ENCODE measurements at regions not wholly inside any gene's neighbourhood (a gene's known extent, or its start where the extent isn't known, plus 50 kb on each side); places are given as distances from the start of the nearest gene placed in this dataset.

DNA sequence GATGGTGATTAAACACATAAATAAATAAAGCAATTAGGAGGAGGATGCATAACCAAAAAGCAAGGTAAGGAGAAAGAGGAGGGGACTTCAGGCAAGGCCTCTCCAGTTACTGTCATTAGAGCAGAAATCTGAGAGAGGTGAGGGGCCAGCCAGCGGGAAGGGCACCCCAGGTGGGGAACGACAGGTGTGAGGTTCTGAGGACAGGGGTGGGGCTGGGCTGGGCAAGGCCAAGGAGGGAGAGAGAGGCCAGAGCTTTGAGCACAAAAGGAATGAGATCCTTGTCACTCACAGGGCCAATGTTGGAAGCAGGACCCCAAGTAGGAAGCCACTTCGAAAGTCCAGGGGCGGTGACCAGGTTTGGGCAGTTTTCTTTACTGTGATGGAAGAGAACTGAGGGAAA, 182.2 kb upstream of the RAB4A start:
- H2AFZ ChIP-seq: no peak overlapping the region
- TF ChIP-seq EZH2 (IDR thresholded peaks at IDR 0.05; ENCODE audit: borderline replicate concordance) (no peak), EZH2phosphoT487 (IDR thresholded peaks at IDR 0.05; ENCODE audit: low read depth, severe bottlenecking, unreplicated experiment) (no peak), CTCF (IDR thresholded peaks at IDR 0.05; ENCODE audit: poor library complexity) (no peak)
- no peak overlapping the region for H3K27ac ChIP-seq
- no peaks in the 10 kb centered on the region for H3K36me3 ChIP-seq (replicated peaks; ENCODE audit: insufficient read depth, low read depth)
- no peaks in the 10 kb centered on the region for H3K27me3 ChIP-seq
- no peaks in the 10 kb centered on the region for H4K20me1 ChIP-seq (ENCODE audit: insufficient read depth, poor library complexity, severe bottlenecking)
- no peak for DNase-seq (ENCODE audit: low spot score)
- 89% methylated on average over 4 of the region's 4 CpGs for WGBS (ENCODE audit: low lambda C conversion rate, missing lambda C conversion rate)
- H3K4me2 ChIP-seq: no peak overlapping the region
- peaks cover 7% of the 10 kb centered on the region for H3K4me1 ChIP-seq (ENCODE audit: insufficient read depth)
- H3K9me2 ChIP-seq (replicated peaks; ENCODE audit: insufficient read depth): no peaks in the 10 kb centered on the region
- H3K9me3 ChIP-seq (ENCODE audit: low read depth): no peaks in the 10 kb centered on the region
- H3K4me3 ChIP-seq: no peak overlapping the region
- no peaks in the 10 kb centered on the region for H3K79me2 ChIP-seq

GRCh38 chr1:229089586-229090208, 181.2 kb upstream of the RAB4A start:
- Histone ChIP-seq H3K27me3 (no peaks in the 10 kb centered on the region), H2AFZ (no peak overlapping the region), H4K20me1 (ENCODE audit: insufficient read depth, poor library complexity, severe bottlenecking) (no peaks in the 10 kb centered on the region), H3K9me3 (ENCODE audit: low read depth) (no peaks in the 10 kb centered on the region), H3K4me2 (no peak overlapping the region), H3K9me2 (replicated peaks; ENCODE audit: insufficient read depth) (no peaks in the 10 kb centered on the region), H3K27ac (no peak overlapping the region), H3K4me3 (no peak overlapping the region), H3K4me1 (ENCODE audit: insufficient read depth) (peaks cover 17% of the 10 kb centered on the region), H3K36me3 (replicated peaks; ENCODE audit: insufficient read depth, low read depth) (no peaks in the 10 kb centered on the region), H3K79me2 (no peaks in the 10 kb centered on the region)
- no peak for DNase-seq (ENCODE audit: low spot score)
- 86% methylated on average over 4 of the region's 4 CpGs for WGBS (ENCODE audit: low lambda C conversion rate, missing lambda C conversion rate)
- TF ChIP-seq EZH2phosphoT487 (IDR thresholded peaks at IDR 0.05; ENCODE audit: low read depth, severe bottlenecking, unreplicated experiment): no peak
- no peak for TF ChIP-seq CTCF (IDR thresholded peaks at IDR 0.05; ENCODE audit: poor library complexity)
- TF ChIP-seq EZH2 (IDR thresholded peaks at IDR 0.05; ENCODE audit: borderline replicate concordance): no peak

GRCh38 chr1:229091721-229092136, 179.2 kb upstream of the RAB4A start:
- no peak overlapping the region for H3K4me3 ChIP-seq
- no peaks in the 10 kb centered on the region for H3K27me3 ChIP-seq
- no peak overlapping the region for H3K27ac ChIP-seq
- H4K20me1 ChIP-seq (ENCODE audit: insufficient read depth, poor library complexity, severe bottlenecking): no peaks in the 10 kb centered on the region
- H3K79me2 ChIP-seq: no peaks in the 10 kb centered on the region
- H3K36me3 ChIP-seq (replicated peaks; ENCODE audit: insufficient read depth, low read depth): no peaks in the 10 kb centered on the region
- WGBS (ENCODE audit: low lambda C conversion rate, missing lambda C conversion rate): 79% methylated on average over 7 of the region's 7 CpGs
- H3K4me1 ChIP-seq (ENCODE audit: insufficient read depth): peaks cover 20% of the 10 kb centered on the region
- no peak overlapping the region for H3K4me2 ChIP-seq
- no peak overlapping the region for H2AFZ ChIP-seq
- no peaks in the 10 kb centered on the region for H3K9me3 ChIP-seq (ENCODE audit: low read depth)
- no peak for DNase-seq (ENCODE audit: low spot score)
- TF ChIP-seq EZH2phosphoT487 (IDR thresholded peaks at IDR 0.05; ENCODE audit: low read depth, severe bottlenecking, unreplicated experiment) (no peak), CTCF (IDR thresholded peaks at IDR 0.05; ENCODE audit: poor library complexity) (no peak), EZH2 (IDR thresholded peaks at IDR 0.05; ENCODE audit: borderline replicate concordance) (no peak)
- no peaks in the 10 kb centered on the region for H3K9me2 ChIP-seq (replicated peaks; ENCODE audit: insufficient read depth)

Data from hepatocyte (in vitro differentiated cells).